GM12873 (cell line): ENCODE measurements at regions not wholly inside any gene's neighbourhood (a gene's known extent, or its start where the extent isn't known, plus 50 kb on each side); places are given as distances from the start of the nearest gene placed in this dataset.

Experiments
- CTCF ChIP-seq: IDR thresholded peaks from 2 replicates; pipeline ENCODE4 v1.5.1; 2012; ENCODE audit warnings: low read depth, mild to moderate bottlenecking, moderate library complexity, low read length, control low read depth; ENCODE audit not compliant: insufficient read depth; ENCODE audit errors: missing control alignments

- TF ChIP-seq CTCF, result no peak
These were observed 540.3 kb downstream of the TLL1 start for GRCh38 chr4:166413356-166413755.

- TF ChIP-seq CTCF, result no peak
These were observed 541.4 kb downstream of the TLL1 start for GRCh38 chr4:166414431-166414830.

GRCh38 chr4:166415749-166416148 is 542.7 kb downstream of the TLL1 start:
- no peak for TF ChIP-seq CTCF

GRCh38 chr4:166421556-166422156 is 548.6 kb downstream of the TLL1 start:
- TF ChIP-seq CTCF, result no peak

GRCh38 chr4:166422475-166422874 is 549.4 kb downstream of the TLL1 start:
- no peak for TF ChIP-seq CTCF

- no peak for TF ChIP-seq CTCF
These were observed 553.3 kb downstream of the TLL1 start for GRCh38 chr4:166426300-166426863.

- no peak for TF ChIP-seq CTCF
These were observed 559.1 kb downstream of the TLL1 start for GRCh38 chr4:166432125-166432524.
